ENCODE measurements at regions not wholly inside any gene's neighbourhood (a gene's known extent, or its start where the extent isn't known, plus 50 kb on each side); places are given as distances from the start of the nearest gene placed in this dataset.

- TF ChIP-seq POLR2AphosphoS5 (IDR thresholded peaks at IDR 0.05; ENCODE audit: insufficient read depth in 1 of 2, low read depth in 1 of 2): no peak
- TF ChIP-seq CTCF (IDR thresholded peaks at IDR 0.05): no peak
- TF ChIP-seq POLR2A (IDR thresholded peaks at IDR 0.05): no peak
These were observed 229.7 kb downstream of the NECTIN3 start for GRCh38 chr3:111301238-111301798.

All from vagina (tissue), 2 donors.